ENCODE measurements at regions not wholly inside any gene's neighbourhood (a gene's known extent, or its start where the extent isn't known, plus 50 kb on each side); places are given as distances from the start of the nearest gene placed in this dataset.
"Not testable (repeated sequence)": the region's sequence is repeated elsewhere in the genome, so short reads cannot be mapped to it uniquely, and the experiment has no call there.

DNA sequence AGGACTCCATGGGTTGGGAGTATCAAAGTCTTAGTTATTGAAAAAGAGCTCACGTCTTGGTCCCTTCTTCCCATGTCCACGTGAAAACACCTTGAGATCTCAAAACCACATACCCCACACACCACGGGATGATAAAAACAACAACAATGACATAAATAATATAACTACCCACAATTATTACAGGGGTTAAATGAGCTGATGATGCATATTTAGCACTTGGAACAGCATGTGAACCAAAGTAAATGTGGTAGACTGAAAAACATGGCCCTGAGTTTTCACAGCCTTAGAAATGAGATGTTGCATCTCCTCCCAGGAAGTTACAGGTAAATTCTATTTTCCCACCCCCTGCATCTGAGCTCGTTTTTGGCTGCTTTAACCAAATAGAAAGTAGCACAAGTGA is 208.9 kb downstream of the C16orf95 start:
- DNase-seq (ENCODE audit: low read depth), result no peak

DNA sequence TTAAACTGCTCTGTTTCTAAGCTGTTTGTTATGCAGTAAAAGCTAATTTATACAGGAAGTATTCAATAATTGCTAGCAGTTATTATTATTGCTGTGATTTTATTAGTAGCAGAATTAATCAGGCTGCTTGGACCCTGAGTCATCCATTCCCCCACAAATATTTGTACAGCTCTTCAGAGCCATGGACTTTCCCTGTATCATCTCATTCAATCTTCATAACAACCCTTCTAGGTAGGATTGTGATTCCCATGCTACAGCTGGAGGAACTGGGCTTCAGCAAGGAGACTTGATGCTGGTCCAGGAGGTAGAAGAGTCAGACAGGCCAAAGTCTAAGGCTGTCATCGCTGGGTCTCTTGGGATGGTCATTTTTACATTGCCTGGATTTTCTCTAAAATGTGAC is 208.3 kb downstream of the C16orf95 start:
- no peak for DNase-seq (ENCODE audit: low read depth)

- DNase-seq (ENCODE audit: low read depth), result no peak
Measured at GRCh38 chr16:87114832-87115231, 202.4 kb downstream of the C16orf95 start.

GRCh38 chr16:87115646-87116045 is 201.5 kb downstream of the C16orf95 start:
- no peak for DNase-seq (ENCODE audit: low read depth)

GRCh38 chr16:87117936-87118335 is 199.3 kb downstream of the C16orf95 start:
- no peak for DNase-seq (ENCODE audit: low read depth)

GRCh38 chr16:87119168-87119567 is 198.0 kb downstream of the C16orf95 start:
- DNase-seq (ENCODE audit: low read depth), result no peak

GRCh38 chr16:87119748-87120147 is 197.4 kb downstream of the C16orf95 start:
- no peak for DNase-seq (ENCODE audit: low read depth)

GRCh38 chr16:87121816-87122215 is 195.4 kb downstream of the C16orf95 start:
- no peak for DNase-seq (ENCODE audit: low read depth)

DNA sequence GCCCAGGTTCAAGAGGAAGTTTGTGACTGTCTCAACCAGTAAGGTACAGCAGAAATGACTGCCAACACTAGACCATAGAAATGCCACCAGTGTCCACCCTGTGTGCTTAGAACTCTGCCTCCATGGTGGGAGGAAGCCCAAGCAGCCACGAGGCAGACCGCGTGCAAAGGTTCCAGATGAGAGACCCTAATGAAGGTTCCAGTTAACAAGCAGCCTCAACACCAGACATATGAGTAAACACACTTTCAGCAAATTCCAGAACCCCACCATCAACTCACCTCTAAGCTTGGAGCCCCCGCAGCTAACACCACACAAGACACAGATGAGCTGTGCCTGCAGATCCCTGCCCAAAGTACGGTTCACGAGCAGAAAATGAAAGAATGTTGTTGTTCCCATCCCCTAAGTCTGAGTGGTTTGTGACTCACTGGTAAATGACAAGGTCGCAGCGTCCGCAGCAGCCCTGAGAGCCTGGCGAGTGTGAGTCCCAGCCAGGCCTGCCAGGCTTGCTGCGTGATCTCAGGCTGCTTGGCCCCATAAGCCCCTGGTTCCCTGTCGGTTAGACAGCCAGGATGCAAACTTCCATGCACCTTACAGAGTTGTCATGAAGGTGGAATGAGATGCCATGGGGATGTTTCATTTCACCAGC is 193.7 kb downstream of the C16orf95 start:
- no peak for DNase-seq (ENCODE audit: low read depth)

GRCh38 chr16:87124405-87124804 is 192.8 kb downstream of the C16orf95 start:
- DNase-seq (ENCODE audit: low read depth), result not testable (repeated sequence)

DNA sequence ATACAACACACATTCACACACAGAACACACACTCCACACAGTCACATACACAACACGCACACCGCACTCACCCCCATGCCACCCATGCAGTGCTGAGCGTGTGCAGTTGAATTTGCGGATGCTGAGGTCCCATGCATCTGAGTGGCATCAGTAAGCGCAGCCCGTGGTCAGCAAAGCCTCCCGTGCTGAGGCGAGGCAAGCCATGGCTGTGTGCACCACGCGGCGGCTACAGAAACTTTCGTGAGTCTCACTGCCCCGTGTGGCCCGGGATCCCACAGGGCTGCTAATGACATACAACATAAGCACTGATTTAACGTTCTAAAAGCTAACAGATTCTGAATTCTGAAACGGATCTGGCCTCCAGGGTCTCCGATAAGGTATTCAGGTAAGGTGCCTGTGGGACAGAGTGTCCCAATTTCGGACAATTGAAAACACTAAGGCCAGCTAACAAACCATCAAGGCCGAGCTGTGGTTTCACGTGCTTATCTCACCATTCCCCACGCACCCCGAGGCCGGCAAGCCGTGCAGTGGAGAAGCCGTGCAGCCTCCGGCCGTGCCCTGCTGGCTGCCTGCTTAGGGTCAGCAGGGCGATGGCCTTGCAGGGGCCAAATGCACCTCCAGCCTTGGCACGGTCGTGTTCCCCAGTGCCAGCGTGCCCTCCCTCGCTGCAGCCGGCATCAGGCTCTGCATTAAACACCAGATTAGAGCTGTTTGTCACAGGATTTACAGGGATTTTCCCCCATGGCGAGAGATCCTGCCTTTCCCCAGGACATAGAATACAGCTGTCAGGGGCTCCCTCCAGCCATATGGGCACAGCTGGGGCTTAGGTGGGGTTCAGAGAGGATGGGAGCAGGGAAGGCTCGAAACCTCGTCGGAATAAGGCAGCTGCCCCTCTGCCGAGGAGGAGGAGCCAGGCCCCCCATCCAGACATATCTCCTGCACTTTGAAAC is 191.7 kb downstream of the C16orf95 start:
- DNase-seq (ENCODE audit: low read depth), result no peak

GRCh38 chr16:87126403-87127025 is 190.7 kb downstream of the C16orf95 start:
- DNase-seq (ENCODE audit: low read depth), result no peak

- no peak for DNase-seq (ENCODE audit: low read depth)
Measured at GRCh38 chr16:87127061-87127765, 190.0 kb downstream of the C16orf95 start.

- no peak for DNase-seq (ENCODE audit: low read depth)
Measured at GRCh38 chr16:87127766-87128147, 189.4 kb downstream of the C16orf95 start.

DNA sequence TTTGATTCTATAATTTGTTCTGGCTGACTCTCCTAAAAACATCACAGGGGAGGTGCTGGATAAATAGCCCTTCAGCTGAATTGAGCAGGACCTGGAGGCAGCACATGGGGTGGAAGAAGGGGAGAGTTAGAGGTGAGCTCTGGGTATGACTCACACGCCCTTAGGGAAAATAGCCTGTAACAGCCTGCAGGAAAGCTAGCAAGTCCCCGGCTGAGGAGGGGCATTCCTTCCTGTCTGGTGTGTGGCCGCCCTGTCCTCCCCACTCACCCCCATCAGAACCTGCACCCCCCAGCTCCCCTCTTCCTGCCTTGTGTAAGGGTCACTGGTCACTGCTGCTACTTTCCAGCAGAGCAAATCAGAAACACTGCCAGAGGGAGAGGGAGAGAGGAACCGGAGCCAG is 187.4 kb downstream of the C16orf95 start:
- DNase-seq (ENCODE audit: low read depth), result no peak

GRCh38 chr16:87131061-87131995 is 185.9 kb downstream of the C16orf95 start:
- DNase-seq (ENCODE audit: low read depth), result no peak

GRCh38 chr16:87131996-87132345 is 185.2 kb downstream of the C16orf95 start:
- no peak for DNase-seq (ENCODE audit: low read depth)

DNA sequence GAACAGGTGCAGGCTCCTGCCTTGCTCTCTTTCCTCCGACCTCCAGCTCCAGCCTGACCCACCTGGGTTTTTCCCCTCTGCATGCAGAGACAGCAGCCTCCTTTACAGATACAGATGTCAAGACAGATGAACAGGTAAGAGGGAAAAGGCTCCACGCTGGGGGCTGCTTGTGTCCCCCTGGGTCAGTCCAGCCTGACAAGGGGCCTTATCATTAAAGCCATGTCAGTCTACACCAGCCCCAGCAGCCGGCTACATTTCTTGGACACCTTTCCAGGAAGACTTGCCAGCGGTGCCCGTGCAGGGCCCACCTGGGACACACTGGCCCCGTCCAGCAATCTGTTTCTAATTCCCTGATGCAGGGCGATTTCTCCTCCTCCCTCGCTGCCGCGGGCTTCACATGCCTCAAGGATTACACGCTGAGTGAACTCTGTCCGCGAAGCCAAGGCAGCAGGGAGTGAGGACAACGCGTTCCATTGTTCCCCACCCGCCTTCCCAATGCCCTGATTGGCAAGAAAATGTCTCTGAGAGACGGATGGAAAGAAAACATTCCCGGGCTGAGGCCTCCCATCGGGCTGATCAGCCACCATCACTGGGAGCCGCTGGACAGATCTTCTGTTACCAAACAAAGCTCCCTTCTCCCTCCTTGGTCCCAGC is 184.7 kb downstream of the C16orf95 start:
- DNase-seq (ENCODE audit: low read depth), result no peak

DNA sequence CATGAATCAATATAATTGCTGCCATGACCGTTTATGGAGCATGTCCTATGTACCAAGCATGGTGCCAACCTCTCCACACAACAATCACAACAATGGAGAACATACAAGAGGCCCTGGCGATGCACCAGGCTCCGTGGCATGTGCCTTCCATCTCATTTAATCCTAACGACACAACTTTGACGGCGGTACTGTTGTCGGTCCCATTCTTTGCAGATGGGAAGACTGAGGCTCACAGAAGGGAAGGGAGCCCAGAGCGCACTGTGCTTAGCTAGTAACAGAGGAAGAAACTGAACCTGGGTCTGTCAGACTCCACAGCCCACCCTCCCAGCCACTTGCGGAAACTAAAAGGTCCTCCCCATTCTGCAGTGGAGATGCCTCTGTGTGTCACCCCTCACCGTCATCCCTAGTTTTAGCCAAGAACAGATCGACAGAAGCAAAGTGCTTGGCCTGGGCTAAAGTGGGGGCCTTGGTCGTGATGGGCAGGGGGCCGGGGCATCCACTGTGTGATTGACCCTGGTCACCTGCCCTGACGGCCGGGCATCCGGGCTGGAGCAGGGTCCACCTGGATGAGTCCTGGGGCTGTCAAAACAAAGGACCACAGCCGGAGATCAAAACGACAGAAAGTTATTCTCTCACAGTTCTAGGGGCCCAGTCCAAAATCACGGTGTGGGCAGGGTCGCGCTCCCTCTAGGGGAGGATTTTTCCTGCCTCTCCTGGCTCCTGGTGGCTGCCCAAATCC is 183.9 kb downstream of the C16orf95 start:
- DNase-seq (ENCODE audit: low read depth), result no peak
